ENCODE measurements at regions not wholly inside any gene's neighbourhood (a gene's known extent, or its start where the extent isn't known, plus 50 kb on each side); places are given as distances from the start of the nearest gene placed in this dataset.

DNA sequence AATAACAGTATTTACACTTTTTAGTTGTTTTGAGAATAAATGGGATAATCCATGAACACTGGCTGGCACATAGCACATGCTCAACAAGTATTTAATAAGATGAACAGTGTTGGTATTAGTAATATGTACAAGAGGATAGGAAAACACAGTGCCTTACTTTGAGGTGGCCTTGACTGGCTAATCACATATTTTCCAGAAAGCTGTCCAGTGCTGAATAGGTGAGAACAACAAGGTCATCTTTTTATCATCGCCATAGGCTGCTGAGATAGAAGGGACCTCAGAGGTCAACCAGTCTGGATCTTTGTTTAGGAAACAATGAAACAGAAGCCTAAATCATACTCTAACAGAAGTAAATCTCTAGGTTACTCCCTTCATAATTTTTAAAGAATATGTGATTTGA, 89.7 kb upstream of the BCL9 start:
- in situ Hi-C loops (cut with HindIII; ENCODE audit: low sequenced_read_pairs): no loop called here

DNA sequence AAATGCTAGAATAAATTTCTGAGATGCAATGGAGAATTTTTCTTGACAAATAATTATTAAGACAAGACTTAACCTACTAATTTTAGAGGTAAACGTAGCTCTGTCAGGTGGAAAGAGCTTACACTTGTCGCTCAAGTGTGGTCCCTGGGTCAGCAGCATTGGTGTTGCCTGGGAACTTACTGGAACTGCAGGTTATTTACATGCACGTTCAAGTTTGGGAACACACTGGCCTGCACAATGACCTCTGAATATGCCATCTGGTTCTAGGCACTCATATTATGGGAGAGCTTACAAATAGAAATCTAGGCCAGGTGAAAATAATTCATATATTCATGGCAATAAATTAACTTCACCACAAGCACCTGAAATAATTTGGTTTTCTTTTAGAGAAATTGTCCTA, 88.5 kb upstream of the BCL9 start:
- in situ Hi-C loops (cut with HindIII; ENCODE audit: low sequenced_read_pairs): no loop called here

DNA sequence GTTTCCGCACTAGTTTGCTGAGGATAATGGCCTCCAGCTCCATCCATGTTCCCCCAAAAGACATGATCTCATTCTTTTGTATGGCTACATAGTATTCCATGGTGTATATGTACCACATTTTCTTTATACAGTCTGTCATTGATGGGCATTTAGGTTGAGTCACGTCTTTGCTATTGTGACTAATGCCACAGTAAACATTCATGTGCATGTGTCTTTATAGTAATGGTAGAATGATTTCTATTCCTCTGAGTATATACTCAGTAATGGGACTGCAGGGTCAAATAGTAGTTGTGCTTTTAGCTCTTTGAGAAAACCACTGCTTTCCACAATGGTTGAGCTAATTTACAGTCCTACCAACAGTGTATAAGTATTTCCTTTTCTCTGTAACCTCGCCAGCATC, 78.3 kb upstream of the BCL9 start:
- in situ Hi-C loops (cut with HindIII; ENCODE audit: low sequenced_read_pairs): no loop called here

DNA sequence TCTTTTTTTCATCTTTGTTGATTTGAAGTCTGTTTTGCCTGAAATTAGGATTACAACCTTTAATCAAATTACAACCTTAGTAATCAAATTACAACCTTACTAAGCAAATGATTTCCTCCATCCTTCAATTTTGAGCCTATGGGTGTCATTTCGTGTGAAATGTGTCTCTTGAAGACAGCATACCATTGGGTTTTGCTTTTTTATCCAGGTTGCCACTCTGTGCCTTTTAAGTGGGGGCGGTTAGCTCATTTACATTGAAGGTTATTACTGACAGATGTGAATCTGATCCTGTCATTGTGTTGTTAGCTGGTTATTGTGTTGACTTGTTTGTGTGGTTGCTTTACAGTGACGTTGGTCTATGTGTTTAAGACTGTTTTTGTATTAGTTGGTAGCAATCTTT, 74.8 kb upstream of the BCL9 start:
- in situ Hi-C loops (cut with HindIII; ENCODE audit: low sequenced_read_pairs): no loop called here

DNA sequence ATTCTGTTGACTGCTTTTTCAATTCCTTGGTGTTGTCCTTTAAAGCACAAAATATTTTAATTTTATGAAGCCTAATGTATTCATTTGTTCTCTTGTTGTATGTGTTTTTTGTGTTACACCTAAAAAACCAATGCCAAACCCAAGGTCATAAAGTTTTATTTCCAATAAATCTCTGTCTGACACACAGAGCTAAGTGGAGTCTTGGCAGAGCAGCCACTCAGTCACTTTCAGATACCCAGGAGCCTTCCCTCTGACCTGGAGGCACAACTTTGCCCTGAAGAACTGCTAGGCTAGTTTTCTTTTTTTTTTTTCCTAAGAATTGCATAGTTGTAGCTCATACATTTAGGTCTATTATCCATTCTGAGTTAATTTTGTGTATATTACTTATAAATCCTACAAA, 71.2 kb upstream of the BCL9 start:
- in situ Hi-C loops (cut with HindIII; ENCODE audit: low sequenced_read_pairs): loop anchor here (5.0 kb wide), 1 partner anchor 87 kb away; no protein-coding TSS in a partner anchor

DNA sequence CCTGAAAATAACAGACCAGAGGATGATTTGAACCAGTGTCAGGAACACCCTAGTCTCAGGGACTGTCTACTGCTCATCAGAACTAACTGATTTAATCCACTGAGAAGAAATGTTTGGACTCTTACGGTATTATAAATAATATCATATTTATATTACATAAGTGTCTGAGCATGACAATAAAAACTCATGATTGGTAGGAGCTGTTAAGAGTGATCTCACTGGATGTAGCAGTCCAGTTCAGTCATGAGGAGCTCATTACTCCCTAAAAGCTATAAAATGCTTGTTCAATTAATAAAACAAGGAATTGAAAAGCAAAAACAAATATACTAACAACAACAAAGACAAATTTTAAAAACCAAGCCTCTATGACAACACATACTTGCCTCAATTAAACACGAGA, 68.8 kb upstream of the BCL9 start:
- in situ Hi-C loops (cut with HindIII; ENCODE audit: low sequenced_read_pairs): loop anchor here (5.0 kb wide), 1 partner anchor 85 kb away; no protein-coding TSS in a partner anchor

DNA sequence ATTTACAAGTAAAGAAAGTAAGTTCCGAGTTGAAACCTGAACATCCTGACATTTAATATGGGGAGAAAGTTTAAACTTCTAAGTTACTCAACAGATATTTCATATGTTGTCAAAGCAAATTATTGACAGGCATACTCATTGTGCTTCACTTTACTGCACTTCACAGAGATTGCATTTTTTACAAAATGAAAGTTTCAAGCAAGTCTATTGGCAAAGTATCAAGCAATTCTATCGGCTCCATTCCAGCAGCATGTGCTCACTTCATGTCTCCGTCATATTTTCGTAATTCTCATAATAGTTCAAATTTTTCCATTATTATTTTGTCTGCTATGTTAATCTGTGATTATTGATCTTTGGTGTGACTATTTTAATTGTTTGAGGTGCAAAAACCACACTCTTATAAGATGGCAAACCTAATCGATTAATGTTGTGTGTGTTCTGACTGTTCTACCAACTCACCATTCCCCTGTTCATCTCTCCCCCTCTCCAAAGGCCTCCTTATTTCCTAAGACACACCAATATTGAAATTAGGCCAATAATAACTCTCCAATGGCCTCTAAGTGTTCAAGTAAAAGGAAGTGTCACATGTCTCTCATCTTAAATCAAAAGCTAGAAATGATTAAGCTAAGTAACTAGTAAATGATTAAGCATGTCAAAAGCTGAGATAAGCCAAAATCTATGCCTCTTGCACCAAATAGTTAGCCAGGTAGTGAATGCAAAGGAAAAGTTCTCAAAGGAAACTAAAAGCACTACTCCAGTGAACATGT, 68.2 kb upstream of the BCL9 start:
- in situ Hi-C loops (cut with HindIII; ENCODE audit: low sequenced_read_pairs): loop anchor here (5.0 kb wide), 1 partner anchor 84 kb away; no protein-coding TSS in a partner anchor

DNA sequence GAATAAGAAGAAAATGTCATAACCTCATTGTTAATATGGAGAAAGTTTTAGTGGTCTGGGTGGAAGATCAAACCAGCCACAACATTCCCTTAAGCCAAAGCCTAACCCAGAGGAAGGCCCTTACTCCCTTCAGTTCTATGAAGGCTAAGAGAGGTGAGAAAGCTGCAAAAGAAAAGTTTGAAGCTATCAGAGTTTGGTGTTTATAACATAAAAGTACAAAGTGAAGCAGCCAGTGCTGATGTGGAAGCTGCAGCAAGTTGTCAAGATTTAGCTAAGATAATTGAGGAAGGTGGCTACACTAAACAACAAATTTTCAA, 67.6 kb upstream of the BCL9 start:
- in situ Hi-C loops (cut with HindIII; ENCODE audit: low sequenced_read_pairs): loop anchor here (5.0 kb wide), 1 partner anchor 84 kb away; no protein-coding TSS in a partner anchor

DNA sequence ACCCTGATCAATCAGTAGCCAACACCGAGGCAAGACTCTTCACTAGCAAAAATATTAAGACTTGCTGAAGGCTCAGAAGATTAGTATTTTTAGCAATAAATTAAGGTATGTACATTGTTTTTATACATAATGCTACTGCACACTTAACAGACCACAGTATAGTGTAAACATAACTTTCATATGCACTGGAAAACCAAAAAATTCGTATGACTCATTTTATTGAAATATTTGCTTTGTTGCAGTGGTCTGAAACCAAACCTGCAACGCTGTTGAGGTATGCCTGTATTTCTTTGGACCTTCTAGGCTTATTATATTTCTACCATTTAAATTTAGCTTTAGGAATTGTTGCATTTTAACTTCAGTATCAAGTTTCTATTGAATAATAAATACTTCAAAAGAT, 65.8 kb upstream of the BCL9 start:
- in situ Hi-C loops (cut with HindIII; ENCODE audit: low sequenced_read_pairs): no loop called here

DNA sequence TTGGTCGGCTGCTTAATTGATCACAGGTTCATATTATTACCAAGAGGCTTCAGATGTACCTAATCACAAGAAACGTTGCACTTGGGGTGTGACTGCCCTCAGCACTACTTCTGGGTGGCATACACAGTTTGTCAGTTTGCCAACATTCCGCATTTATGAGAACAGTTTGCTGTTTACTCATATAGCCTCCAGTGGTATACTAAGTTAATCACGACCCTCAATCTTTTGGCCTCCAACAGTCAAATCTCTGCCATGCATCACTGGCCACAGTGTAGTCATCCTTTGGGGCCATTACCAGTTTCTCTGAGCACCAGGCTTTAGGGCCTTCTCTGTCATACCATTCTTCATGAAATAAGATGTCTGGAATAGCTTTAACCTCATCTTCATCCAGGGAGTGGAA, 62.8 kb upstream of the BCL9 start:
- in situ Hi-C loops (cut with HindIII; ENCODE audit: low sequenced_read_pairs): no loop called here

DNA sequence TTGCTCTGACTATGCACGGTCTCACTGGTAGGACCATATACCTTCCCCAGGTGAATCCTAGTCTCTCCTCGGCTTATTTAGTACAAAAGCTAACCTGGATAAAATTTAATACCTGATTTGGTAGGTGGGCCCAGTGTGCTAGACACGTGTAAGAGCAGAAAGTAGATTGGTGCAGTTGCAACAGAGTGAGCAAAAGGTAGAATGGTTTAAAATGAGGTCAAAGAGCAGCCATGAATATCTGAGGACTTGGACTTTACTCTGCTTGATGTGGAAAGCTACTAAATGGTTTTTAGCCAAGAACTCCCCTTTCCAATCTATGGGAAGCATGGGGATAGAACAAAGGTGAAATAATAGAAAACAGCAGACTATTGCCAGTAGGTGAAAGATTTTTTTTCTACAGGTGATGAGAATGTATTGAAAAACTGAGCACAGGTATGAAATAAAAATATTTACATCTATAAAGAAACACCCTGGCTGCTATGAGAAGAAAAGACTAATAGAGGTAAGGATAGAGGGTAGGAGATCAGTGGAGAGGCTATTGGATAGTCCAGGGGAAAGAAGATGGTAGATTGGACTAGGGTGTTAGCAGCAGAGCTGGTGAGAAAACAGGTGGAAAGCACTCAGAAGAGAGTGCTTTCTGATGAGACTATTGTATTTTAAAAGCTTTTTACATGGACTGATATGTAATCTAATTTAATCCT, 61.3 kb upstream of the BCL9 start:
- in situ Hi-C loops (cut with HindIII; ENCODE audit: low sequenced_read_pairs): no loop called here

DNA sequence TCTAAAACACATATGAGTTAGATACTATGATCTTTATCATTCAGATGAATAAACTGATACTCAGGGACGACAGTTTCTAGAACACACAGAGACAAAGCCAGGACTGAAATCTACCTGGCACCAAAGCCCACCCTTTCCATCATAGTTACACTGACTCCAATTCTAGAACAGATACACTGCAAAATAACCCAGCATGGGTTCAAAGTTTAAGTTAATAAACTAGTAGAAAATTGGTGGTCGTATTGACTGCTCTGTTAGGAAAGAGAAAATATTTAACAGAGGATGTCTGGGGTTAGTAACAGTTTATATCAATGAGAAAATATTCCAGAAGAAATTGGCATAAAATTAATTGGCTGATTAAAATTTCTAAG, 60.8 kb upstream of the BCL9 start:
- in situ Hi-C loops (cut with HindIII; ENCODE audit: low sequenced_read_pairs): no loop called here

DNA sequence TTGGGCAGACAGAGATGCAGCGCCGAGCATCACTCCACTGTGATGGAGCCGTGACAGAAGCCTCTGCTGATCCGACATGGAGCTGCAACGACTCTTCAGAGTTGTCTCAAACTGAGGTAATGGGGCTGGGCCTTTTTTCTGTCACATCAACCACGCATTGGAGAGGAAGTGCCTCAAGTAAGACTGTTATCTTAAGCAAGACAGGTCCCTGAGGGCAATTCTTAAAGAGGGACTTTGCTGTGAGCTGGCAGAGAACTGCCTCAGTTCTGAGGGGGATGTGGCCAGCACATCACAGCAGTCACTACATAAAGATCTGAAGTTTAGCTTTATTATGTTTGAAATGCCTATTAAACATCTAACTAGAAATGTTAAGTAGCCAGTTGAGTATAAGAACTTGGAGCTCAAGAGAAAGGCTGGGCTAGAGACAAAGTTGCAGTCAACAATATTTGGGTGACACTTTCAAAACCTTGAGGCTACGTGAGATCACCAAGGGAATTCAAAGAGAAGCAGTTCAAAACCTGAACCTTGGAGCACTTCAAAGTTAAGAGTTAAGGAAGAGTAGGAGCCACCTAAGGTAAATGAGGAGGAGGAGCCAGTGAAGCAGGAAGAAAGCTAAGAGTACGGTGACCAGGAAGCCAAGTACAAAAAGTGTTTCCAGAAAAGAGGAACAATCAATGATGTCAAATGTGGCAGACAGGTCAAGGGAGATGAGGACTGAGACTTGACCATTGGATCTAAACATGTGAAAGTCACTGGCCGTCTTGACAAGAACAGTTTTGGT, 54.2 kb upstream of the BCL9 start:
- in situ Hi-C loops (cut with HindIII; ENCODE audit: low sequenced_read_pairs): no loop called here

DNA sequence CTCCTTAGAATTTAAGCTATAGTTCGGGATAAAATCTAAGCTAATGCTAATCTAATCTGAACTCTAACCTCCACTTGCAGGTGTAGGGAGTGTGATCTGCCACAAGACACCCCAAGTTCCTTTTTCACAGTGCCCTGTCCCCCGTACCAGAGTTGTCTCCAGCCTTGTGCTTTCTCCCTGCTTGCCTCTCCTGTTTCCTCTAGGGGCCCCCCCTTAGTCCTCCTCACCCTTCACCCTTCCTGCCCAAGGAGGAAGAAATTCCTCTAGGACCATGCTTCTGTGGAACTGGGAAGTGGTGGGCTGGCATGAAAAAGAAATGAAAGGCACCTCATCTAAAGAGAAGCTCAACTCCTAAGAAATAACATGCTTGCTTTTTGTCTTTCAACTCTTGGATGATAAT, 50.2 kb upstream of the BCL9 start:
- in situ Hi-C loops (cut with HindIII; ENCODE audit: low sequenced_read_pairs): no loop called here

Data from endothelial cell of hepatic sinusoid (primary cell).